Thyroid gland (tissue), 4 donors: ENCODE measurements at regions not wholly inside any gene's neighbourhood (a gene's known extent, or its start where the extent isn't known, plus 50 kb on each side); places are given as distances from the start of the nearest gene placed in this dataset.

Source experiments
- CTCF ChIP-seq, 6 experiments: fragments of 200-600 bp in 3 of 6; fragments of 450-650 bp in 3 of 6; sonication (generic) in 3 of 6; IDR thresholded peaks; one replicate each; pipeline ENCODE4 v1.5.1; 2016 to 2019; ENCODE audit warnings: antibody characterized with exemption in 6 of 6, mild to moderate bottlenecking in 2 of 6, inconsistent platforms in 1 of 6, moderate library complexity in 1 of 6
- POLR2A ChIP-seq, 2 donors: fragments of 450-650 bp; IDR thresholded peaks; one replicate each; pipeline ENCODE4 v1.6.1; 2017; ENCODE audit warnings: antibody characterized with exemption in 2 of 2, mild to moderate bottlenecking in 2 of 2, moderate library complexity in 1 of 2

- TF ChIP-seq CTCF (IDR thresholded peaks at IDR 0.05) (no peak), POLR2A (IDR thresholded peaks at IDR 0.05) (no peak)
Observed at GRCh38 chr18:75530118-75530517, 102.6 kb upstream of the SMIM21 start.
